GM18498 (cell line): ENCODE measurements at regions not wholly inside any gene's neighbourhood (a gene's known extent, or its start where the extent isn't known, plus 50 kb on each side); places are given as distances from the start of the nearest gene placed in this dataset.

Source experiments
- ATAC-seq: cut with Tn5 transposase; IDR thresholded peaks from one replicate; pipeline ENCODE4 v1.9.1; 2021; ENCODE audit warnings: mild to moderate bottlenecking, moderate library complexity; ENCODE audit not compliant: unreplicated experiment

- no peak for ATAC-seq
Observed at GRCh38 chr1:5005171-5005570, 350.8 kb downstream of the AJAP1 start.

GRCh38 chr1:5002676-5003075 is 348.3 kb downstream of the AJAP1 start:
- ATAC-seq: no peak

GRCh38 chr1:5001466-5001865 is 347.1 kb downstream of the AJAP1 start:
- no peak for ATAC-seq

GRCh38 chr1:4986306-4986705 is 331.9 kb downstream of the AJAP1 start:
- ATAC-seq: no peak

- no peak for ATAC-seq
Observed at GRCh38 chr1:4984841-4985240, 330.4 kb downstream of the AJAP1 start.

- ATAC-seq: no peak
Observed at GRCh38 chr1:4980211-4980610, 325.8 kb downstream of the AJAP1 start.

GRCh38 chr1:4978660-4979390 is 324.4 kb downstream of the AJAP1 start:
- ATAC-seq: no peak

GRCh38 chr1:4977701-4978100 is 323.3 kb downstream of the AJAP1 start:
- ATAC-seq: no peak

- ATAC-seq: no peak
Observed at GRCh38 chr1:4976859-4977440, 322.5 kb downstream of the AJAP1 start.

- ATAC-seq: no peak
Observed at GRCh38 chr1:4975856-4976255, 321.4 kb downstream of the AJAP1 start.

- ATAC-seq: no peak
Observed at GRCh38 chr1:4974981-4975685, 320.7 kb downstream of the AJAP1 start.

- no peak for ATAC-seq
Observed at GRCh38 chr1:4973341-4973740, 318.9 kb downstream of the AJAP1 start.

- ATAC-seq: no peak
Observed at GRCh38 chr1:4972761-4973320, 318.4 kb downstream of the AJAP1 start.

- ATAC-seq: no peak
Observed at GRCh38 chr1:4971666-4972065, 317.3 kb downstream of the AJAP1 start.

GRCh38 chr1:4970532-4970931 is 316.1 kb downstream of the AJAP1 start:
- no peak for ATAC-seq

GRCh38 chr1:4969556-4970129 is 315.2 kb downstream of the AJAP1 start:
- ATAC-seq: no peak

GRCh38 chr1:4965346-4966075 is 311.1 kb downstream of the AJAP1 start:
- no peak for ATAC-seq

GRCh38 chr1:4964634-4965345 is 310.4 kb downstream of the AJAP1 start:
- ATAC-seq: no peak

GRCh38 chr1:4963251-4963650 is 308.8 kb downstream of the AJAP1 start:
- ATAC-seq: no peak

- ATAC-seq: no peak
Observed at GRCh38 chr1:4962836-4963235, 308.4 kb downstream of the AJAP1 start.
